CD4-positive, alpha-beta T cell (primary cell): ENCODE measurements at regions not wholly inside any gene's neighbourhood (a gene's known extent, or its start where the extent isn't known, plus 50 kb on each side); places are given as distances from the start of the nearest gene placed in this dataset.

Experiments used
- ATAC-seq: fragments of 200-7000 bp; cut with Tn5 transposase; one replicate; pipeline ENCODE4 v1.10.0; 2022; ENCODE audit warnings: mild to moderate bottlenecking; ENCODE audit not compliant: poor library complexity
- CTCF ChIA-PET: fragments of 350-600 bp; sonication (Branson Sonifier 250); formaldehyde crosslinking; loops from one replicate; lab custom pipeline; 2021; ENCODE audit warnings: antibody characterized with exemption, inconsistent platforms; lab: Charles Lee
- POLR2A ChIA-PET: fragments of 350-600 bp; sonication (Branson Sonifier 250); formaldehyde crosslinking; loops from one replicate; lab custom pipeline; 2021; ENCODE audit warnings: antibody characterized with exemption, inconsistent platforms; lab: Charles Lee
- DNase-seq, 14 experiments: peaks; one replicate each; pipeline ENCODE4 v3.0.0-alpha.2; 2013 to 2020; ENCODE audit warnings: mixed read lengths in 2 of 14
- H3K27ac ChIP-seq, 2 donors: one replicate each; pipeline versions ENCODE4 v1.5.1 to v1.7.0; 2013; ENCODE audit warnings: low read length in 2 of 2, low read depth in 1 of 2, mild to moderate bottlenecking in 1 of 2
- H3K27me3 ChIP-seq, 2 experiments: 1 replicate in 1 of 2; 2 replicates in 1 of 2; pipeline versions ENCODE4 v1.6.1 to v1.7.0; 2013; ENCODE audit warnings: low read length in 2 of 2, control low read depth in 1 of 2, mild to moderate bottlenecking in 1 of 2, moderate library complexity in 1 of 2; ENCODE audit not compliant: insufficient read depth in 2 of 2, control insufficient read depth in 1 of 2
- H3K36me3 ChIP-seq: one replicate; pipeline ENCODE4 v1.6.1; 2013; ENCODE audit warnings: low read length, control low read depth; ENCODE audit not compliant: insufficient read depth
- H3K4me1 ChIP-seq: one replicate; pipeline ENCODE4 v1.6.1; 2013; ENCODE audit warnings: low read length, control low read depth; ENCODE audit not compliant: insufficient read depth
- H3K4me3 ChIP-seq: one replicate; pipeline ENCODE4 v1.5.1; 2013; ENCODE audit warnings: mild to moderate bottlenecking, low read length, moderate library complexity
- H3K9me3 ChIP-seq, 2 experiments: 1 replicate in 1 of 2; 2 replicates in 1 of 2; pipeline versions ENCODE4 v1.6.1 to v1.7.0; 2013; ENCODE audit warnings: low read length in 2 of 2, mild to moderate bottlenecking in 2 of 2, control low read depth in 1 of 2, moderate library complexity in 1 of 2; ENCODE audit not compliant: control insufficient read depth in 1 of 2, insufficient read depth in 1 of 2
- H3K27ac Mint-ChIP-seq: one replicate; pipeline ENCODE4 v1.8.0; 2020; ENCODE audit warnings: mixed read lengths
- H3K27me3 Mint-ChIP-seq: one replicate; pipeline ENCODE4 v1.8.0; 2021; ENCODE audit warnings: mixed read lengths
- H3K36me3 Mint-ChIP-seq: one replicate; pipeline ENCODE4 v1.8.0; 2021; ENCODE audit warnings: low read depth, mixed read lengths
- H3K4me1 Mint-ChIP-seq: one replicate; pipeline ENCODE4 v1.8.0; 2021; ENCODE audit warnings: low read depth, mixed read lengths
- H3K4me3 Mint-ChIP-seq: one replicate; pipeline ENCODE4 v1.8.0; 2020; ENCODE audit warnings: mild to moderate bottlenecking, mixed read lengths
- H3K9me3 Mint-ChIP-seq: one replicate; pipeline ENCODE4 v1.8.0; 2020; ENCODE audit warnings: mixed read lengths
- intact Hi-C, 2 experiments: fragments of 100-400 bp; cut with DNase I in 1 of 2; cut with micrococcal nuclease in 1 of 2; formaldehyde crosslinking; loops; one replicate each; pipeline versions ENCODE4 v1.15.1 to v1.9.0; 2023 to 2025; cut with DNase I, micrococcal nuclease
- TF ChIP-seq, protein P1 (sequence below): fragments of 200-600 bp; IDR thresholded peaks from one replicate; pipeline ENCODE4 v1.8.0; 2022; ENCODE audit warnings: antibody characterized with exemption, mild to moderate bottlenecking

DNA sequence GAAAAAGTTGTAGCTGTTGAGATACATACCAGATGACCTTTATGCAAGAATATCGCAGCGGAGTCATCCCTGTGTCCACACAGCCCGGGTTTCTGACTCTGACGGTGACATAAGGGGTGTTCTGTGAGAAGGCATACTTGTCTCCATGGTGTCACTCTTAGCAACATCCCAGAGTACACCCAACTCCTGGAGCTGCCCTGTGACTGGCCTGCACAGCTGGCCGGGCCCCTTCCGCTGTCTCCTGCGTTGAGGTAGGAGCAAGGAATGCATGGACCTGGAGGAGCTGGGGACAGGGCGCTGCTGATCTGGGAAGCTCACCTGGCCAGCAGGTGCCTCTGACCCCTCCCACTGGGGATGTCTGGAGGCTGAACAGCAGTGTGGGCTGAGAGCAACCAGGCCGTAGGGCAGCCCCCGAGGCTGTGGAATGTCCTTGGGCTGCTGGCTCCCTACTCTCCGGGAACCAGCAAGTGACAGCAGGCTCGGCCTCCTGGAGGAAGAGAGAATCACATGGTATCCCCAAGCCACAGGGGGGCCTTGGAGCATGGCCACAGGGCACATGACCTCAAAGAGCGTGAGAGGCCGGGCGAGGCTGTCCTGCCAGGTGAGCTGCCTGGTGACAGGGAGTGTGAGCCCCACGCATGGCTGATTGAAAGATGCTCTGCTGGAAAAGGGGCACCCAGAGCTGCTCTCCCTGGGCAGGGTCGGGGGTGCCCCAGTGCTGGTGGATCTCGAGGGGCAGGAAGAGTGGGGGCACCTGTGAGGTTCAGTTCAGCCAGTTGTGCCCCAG lies 113.4 kb downstream of the MRPL36 start:
- intact Hi-C loops: no loop called here
- Mint-ChIP-seq H3K27me3 (peaks cover 27% of the 10 kb centered on the region), H3K36me3 (no peaks in the 10 kb centered on the region), H3K9me3 (peaks cover 3% of the 10 kb centered on the region), H3K4me3 (no peak overlapping the region), H3K27ac (no peak overlapping the region), H3K4me1 (no peaks in the 10 kb centered on the region)
- Histone ChIP-seq H3K27me3 (peaks cover 5 to 7% of the 10 kb centered on the region in 2 experiments), H3K4me3 (no peak overlapping the region), H3K36me3 (no peaks in the 10 kb centered on the region), H3K9me3 (peaks cover 0 to 9% of the 10 kb centered on the region in 2 experiments), H3K27ac (no peak overlapping the region), H3K4me1 (no peaks in the 10 kb centered on the region)
- TF ChIP-seq, protein P1, sequence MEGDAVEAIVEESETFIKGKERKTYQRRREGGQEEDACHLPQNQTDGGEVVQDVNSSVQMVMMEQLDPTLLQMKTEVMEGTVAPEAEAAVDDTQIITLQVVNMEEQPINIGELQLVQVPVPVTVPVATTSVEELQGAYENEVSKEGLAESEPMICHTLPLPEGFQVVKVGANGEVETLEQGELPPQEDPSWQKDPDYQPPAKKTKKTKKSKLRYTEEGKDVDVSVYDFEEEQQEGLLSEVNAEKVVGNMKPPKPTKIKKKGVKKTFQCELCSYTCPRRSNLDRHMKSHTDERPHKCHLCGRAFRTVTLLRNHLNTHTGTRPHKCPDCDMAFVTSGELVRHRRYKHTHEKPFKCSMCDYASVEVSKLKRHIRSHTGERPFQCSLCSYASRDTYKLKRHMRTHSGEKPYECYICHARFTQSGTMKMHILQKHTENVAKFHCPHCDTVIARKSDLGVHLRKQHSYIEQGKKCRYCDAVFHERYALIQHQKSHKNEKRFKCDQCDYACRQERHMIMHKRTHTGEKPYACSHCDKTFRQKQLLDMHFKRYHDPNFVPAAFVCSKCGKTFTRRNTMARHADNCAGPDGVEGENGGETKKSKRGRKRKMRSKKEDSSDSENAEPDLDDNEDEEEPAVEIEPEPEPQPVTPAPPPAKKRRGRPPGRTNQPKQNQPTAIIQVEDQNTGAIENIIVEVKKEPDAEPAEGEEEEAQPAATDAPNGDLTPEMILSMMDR: no peak
- ATAC-seq (no peak), DNase-seq (no peak)
- ChIA-PET CTCF (no interaction called here), POLR2A (no interaction called here)

DNA sequence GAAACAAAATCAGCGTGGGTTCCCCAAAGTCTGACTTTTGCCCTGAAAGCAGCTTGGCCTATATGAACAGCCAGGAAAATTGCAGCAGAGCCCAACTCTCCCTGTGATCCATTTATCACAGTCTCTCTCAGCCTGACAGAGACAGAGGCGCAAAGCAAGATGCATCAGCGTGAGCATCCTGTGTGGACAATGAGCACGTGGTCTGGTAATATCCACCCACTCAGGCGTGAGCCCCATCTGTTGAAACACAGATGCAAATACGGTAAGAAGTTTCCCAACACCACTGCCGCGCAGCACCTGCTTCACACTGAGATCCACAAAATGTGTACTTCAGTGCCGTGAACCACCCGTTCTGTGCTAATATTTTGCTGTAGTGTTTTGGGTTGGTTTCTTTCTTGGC lies 114.6 kb downstream of the MRPL36 start:
- POLR2A ChIA-PET: no interaction called here
- Histone ChIP-seq H3K4me1 (no peaks in the 10 kb centered on the region), H3K4me3 (no peak overlapping the region), H3K36me3 (no peaks in the 10 kb centered on the region), H3K27me3 (peaks cover 5 to 7% of the 10 kb centered on the region in 2 experiments), H3K27ac (no peak overlapping the region), H3K9me3 (peaks cover 0 to 9% of the 10 kb centered on the region in 2 experiments)
- no peak for DNase-seq
- CTCF ChIA-PET: no interaction called here
- ATAC-seq: no peak
- Mint-ChIP-seq H3K4me1 (no peaks in the 10 kb centered on the region), H3K36me3 (no peaks in the 10 kb centered on the region), H3K27ac (no peak overlapping the region), H3K27me3 (peaks cover 35% of the 10 kb centered on the region), H3K4me3 (no peak overlapping the region), H3K9me3 (peaks cover 3% of the 10 kb centered on the region)
- intact Hi-C loops: no loop called here
- TF ChIP-seq, protein P1: no peak

DNA sequence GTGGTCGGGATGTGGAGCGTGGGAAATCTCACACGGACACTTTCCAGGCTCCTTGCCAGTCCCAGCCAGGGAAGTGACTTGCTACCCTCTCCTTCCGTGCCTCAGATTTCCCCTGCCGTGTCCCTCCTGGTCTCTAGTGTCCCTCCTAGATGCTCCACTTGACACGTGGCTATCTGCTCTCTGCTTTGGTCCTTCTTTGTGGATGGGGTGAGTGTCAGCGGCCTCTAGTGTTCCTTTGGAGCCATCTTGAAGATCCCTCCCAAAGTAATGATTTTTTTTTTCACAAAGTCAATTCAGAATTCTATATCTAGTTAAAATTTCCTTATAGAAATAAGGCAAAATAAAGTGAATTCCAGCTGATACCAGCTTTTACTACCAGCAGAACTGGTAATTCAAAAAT lies 117.7 kb downstream of the MRPL36 start:
- no peak overlapping the region for H3K4me3 Mint-ChIP-seq
- DNase-seq (no peak), ATAC-seq (no peak)
- no peaks in the 10 kb centered on the region for H3K4me1 Mint-ChIP-seq
- TF ChIP-seq, protein P1: no peak
- intact Hi-C loops: no loop called here
- Histone ChIP-seq H3K36me3 (no peaks in the 10 kb centered on the region), H3K27ac (no peak overlapping the region), H3K4me3 (no peak overlapping the region), H3K4me1 (no peaks in the 10 kb centered on the region), H3K27me3 (peaks cover 7 to 17% of the 10 kb centered on the region in 2 experiments), H3K9me3 (peaks cover 0 to 4% of the 10 kb centered on the region in 2 experiments)
- no peak overlapping the region for H3K27ac Mint-ChIP-seq
- H3K27me3 Mint-ChIP-seq: peaks cover 47% of the 10 kb centered on the region
- H3K9me3 Mint-ChIP-seq: peaks cover 10% of the 10 kb centered on the region
- ChIA-PET CTCF (no interaction called here), POLR2A (no interaction called here)
- H3K36me3 Mint-ChIP-seq: no peaks in the 10 kb centered on the region
